Kidney capillary endothelial cell (primary cell): ENCODE measurements at regions not wholly inside any gene's neighbourhood (a gene's known extent, or its start where the extent isn't known, plus 50 kb on each side); places are given as distances from the start of the nearest gene placed in this dataset.
"Not testable (repeated sequence)": the region's sequence is repeated elsewhere in the genome, so short reads cannot be mapped to it uniquely, and the experiment has no call there.

Source experiments
- DNase-seq: peaks from one replicate; pipeline ENCODE4 v3.0.0-alpha.2; 2018; ENCODE audit warnings: low spot score

DNA sequence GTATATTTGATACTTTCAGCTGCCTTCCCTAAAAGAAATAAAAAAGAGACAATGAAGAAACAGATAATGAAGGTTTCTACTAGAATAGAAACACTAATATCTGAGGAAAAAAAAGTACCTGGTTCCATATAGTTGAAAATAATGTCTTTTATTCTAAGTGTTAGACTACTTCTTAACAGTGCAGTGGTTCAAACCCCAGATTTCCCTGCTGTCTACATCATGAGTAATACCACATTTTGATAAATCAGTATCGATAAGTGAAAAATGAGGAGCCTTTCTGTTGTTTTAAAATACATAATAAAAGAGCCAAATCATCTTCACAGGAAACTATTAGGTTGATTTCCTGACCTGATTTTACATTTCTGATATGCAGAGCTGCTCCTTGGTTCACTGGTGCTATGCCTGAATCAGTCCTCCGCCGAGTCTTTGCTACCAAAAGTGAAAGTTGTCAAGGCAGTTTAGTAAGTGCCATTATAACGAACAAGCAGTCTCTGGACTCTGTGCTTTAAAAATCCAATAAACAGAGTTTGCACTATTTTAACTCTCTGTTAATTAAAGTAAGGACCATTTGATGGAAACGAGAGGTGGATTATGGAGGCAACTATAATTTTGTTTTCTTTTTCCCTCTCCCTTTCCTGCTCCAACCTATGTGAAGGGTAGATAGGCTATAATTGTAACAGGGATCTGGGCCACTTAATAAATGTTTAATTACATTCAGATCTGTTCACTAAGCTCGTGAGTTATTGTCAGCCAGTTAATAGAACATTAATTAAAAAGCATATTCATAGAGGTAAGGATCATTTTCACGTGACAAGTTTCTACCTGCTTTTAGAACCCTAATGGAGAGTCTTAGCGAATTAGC is 724.5 kb upstream of the RAG2 start:
- DNase-seq, result no peak

DNA sequence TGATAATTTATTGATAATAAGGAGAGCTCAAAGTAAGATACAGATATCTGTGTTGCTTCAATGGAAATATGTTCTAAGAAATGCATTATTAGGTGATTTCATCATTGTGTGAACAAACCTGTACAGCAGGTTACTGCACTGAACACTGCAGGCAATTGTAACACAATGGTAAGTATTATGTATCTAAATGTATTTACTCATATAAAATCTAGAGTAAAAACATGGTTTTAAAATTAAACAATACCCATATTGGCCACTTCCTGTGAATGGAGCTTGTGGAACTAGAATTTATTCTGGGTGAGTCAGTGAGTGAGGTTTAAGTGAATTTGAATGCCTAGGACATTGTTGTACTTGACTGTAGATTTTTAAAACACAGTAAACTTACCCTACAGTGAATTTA is 722.9 kb upstream of the RAG2 start:
- DNase-seq, result no peak

DNA sequence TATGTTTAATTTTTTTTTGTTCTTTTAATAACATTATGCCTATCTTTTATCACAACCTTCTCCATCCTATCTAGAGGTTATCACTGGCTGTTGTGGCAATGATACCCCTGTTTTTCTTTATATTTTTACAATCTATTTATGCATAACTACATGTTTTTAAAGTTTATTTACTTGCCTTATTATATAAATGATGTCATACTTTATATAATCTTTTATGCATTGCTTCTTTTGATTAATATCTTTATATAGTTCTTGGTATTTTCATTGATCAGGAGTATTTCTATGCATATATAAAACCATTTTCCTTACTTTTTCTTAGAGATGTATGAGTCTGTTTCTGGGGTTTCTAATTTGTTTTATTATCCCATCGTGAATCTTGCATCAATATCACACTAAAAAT is 719.8 kb upstream of the RAG2 start:
- DNase-seq, result no peak

DNA sequence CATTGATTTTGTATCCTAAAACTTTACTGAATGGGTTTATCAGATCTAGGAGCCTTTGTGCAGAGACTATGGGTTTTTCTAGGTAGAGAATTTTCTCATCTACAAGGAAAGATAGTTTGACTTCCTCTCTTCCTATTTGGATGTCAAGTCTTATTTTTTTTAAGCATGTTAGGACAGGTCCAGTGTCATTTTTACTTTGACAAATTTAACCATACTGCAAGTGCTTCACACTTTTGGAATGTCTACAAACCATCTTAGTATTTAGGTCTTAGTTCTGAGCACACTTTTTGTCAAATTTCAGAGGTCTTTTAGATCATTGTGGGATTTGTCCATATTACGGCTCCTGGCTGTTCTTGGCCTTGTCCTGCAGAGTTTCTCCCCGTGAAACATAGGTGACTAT is 715.2 kb upstream of the RAG2 start:
- DNase-seq, result no peak

DNA sequence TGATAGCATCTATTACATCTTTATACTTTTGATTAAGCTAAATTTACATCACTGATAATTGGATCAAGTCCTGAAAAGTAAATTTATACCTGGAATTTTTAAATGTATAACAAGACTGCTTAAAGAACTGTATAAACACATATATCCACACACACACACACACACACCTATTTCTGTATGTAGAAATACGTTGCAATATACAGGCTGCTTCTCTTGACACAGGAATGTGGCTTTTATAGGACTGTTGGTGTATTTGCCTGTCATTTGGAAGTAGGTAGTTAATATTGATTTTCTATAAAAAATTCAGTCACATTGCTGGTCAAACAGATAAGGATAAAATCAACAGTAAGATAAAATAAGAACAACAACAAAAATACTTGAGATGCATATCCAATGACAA is 708.5 kb upstream of the RAG2 start:
- no peak for DNase-seq

DNA sequence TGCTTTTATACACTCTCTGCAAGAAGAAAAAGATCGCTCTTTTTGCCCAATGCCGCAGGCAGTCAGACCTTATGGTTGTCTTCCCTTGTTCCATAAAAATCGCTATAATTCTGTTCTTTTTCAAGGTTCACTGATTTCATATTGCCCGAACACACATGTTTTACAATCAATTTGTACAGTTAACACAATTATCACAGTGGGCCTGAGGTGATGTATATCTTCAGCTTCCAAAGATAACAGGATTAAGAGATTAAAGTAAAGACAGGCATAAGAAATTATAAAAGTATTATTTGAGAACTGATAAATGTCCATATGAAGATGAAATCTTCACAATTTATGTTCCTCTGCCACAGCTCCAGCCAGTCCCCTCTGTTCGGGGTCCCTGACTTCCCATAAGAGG is 703.4 kb upstream of the RAG2 start:
- not testable (repeated sequence) for DNase-seq

DNA sequence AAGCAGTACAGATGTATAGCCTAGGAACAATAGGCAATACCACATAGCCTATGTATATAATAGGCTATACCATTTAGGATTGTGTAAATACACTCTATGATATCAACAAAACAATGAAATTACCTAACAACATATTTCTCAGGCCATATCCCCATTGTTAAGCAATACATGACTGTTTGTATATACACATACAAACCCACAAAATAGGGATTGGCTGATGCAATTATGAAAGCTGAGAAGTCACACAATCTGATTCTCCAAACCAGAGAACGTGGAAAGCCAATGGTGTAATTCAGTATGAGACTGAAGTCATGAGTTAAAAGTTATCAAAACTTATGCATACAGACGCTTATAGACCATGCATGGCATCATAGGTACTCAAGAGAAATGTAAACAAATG is 700.1 kb upstream of the RAG2 start:
- no peak for DNase-seq

DNA sequence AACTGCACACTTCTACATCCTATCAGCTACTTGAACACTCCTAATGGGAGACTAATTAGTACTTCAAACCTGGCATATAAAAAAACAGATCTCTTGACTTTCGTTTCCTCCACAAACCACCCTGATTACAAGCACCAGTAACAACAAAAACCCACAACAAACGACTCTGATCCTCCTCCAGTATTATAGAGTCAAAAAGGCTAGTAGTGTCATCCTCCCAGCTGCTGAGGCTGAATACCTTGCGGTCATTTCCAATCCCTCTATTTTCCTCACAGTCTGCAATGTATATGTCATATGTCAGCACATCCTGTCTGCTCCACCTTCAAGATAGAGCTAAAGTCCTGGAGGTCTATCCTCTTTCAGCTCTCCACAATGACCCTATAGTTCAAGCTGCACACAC is 688.9 kb upstream of the RAG2 start:
- DNase-seq, result no peak

DNA sequence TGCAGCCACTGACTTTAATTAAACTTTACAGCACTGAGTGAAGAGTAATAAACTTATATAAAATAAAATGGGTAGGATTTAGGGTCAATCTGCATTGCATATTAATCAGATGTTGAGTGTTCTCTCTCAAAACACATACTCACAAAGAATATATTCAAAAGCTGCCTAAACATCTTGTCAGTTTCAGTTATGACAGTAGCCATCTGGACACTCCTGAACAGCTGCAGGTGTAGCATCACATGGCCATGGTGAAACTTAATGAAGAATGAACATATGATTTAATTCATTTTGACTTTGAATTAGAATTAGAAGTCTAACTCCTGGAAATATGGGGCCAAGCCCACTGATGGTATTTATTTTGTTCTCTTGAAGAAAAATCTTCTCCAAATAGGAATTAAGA is 684.3 kb upstream of the RAG2 start:
- no peak for DNase-seq

DNA sequence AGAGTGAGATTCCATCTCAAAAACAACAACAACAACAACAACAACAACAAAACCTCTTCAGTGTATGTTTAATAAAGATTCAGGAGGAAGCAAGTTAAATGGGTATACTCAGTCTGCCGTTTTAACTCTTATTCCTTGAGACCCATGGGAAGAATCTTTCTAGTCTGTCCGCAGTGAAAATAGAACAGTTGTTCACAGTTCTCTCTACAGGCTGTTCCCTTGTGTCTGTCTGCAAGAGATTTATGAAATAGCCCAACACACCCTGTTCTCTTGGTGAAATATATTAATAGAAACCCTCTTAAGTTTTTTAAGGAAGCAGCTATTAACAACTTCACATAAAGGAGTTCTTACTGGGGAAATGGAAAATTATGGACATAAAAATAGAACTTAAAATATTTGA is 682.2 kb upstream of the RAG2 start:
- no peak for DNase-seq

DNA sequence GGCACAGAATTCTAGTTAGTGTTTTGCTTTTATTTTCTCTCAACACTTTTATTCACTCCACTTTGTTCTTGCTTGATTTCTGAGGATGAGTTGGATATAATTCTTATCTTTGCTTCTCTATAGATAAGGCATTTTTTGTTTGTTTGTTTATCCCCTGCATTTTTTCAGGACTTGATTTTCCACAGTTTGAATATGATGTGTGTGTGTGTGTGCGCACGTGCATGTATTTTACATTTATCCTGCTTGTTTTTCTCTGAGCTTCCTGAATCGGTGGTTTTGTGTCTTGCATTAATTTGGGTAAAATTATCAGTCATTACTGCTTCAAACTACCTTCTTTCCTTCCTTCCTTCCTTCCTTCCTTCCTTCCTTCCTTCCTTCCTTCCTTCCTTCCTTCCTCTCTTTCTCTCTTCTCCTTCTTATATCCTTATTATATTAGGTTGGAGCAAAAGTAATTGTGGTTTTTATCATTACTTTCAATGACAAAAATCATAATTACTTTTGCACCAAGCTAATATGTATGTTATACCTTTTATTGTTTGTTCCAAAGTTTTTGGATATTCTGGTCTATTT is 679.9 kb upstream of the RAG2 start:
- DNase-seq, result no peak

DNA sequence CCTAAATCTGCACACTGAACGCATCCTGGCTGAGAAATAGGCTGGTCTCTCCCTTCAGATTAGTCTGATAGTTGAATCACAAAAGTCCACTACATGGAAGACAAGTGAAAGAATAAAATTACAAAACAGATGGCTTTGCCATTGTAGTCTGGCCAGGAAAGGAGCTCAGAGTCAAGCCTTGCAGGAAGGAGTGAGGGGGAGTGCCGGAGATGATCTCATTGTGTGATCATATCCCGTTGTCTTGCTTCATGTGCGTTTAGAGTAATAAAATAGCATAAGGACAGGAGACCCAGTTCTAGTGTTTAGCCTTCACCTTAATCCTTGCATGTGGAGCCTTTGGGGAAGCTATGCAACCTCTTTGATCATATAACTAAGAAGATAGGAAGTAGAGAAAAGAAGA is 666.7 kb upstream of the RAG2 start:
- peak; percentile 21 for DNase-seq

DNA sequence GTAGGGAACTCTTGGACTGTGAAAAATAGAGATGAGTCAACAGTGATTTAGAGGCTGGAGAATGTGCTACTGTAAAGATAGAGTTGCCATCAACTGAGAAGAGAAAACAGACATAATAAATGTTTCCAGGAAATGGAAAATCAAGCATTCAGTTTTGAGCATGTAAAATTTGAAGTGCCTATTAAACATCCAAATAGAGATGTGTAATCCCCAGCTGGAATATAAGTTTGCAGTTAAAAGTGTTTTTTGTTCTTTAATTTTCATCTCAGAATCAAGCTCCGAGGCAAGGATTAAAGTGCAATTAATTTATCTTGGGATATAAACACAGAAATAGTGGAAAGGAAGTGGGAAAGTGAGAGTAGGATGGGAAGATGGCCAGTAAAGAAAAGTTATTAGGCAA is 666.0 kb upstream of the RAG2 start:
- DNase-seq, result no peak

DNA sequence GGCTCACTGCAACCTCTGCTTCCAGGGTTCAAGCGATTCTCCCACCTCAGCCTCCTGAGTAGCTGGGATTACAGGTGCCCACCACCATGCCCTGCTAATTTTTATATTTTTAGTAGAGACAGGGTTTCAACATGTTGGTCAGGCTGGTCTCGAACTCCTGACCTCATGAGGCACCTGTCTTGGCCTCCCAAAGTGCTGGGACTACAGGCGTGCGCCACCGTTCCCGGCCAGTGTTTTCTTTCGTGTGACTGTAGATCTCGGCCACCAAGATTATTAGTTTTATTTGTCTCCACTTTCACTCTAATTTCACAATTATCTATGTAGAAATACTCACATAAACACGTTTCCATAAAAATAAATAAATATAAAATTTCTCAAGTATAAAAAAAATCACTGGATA is 665.4 kb upstream of the RAG2 start:
- DNase-seq, result not testable (repeated sequence)

DNA sequence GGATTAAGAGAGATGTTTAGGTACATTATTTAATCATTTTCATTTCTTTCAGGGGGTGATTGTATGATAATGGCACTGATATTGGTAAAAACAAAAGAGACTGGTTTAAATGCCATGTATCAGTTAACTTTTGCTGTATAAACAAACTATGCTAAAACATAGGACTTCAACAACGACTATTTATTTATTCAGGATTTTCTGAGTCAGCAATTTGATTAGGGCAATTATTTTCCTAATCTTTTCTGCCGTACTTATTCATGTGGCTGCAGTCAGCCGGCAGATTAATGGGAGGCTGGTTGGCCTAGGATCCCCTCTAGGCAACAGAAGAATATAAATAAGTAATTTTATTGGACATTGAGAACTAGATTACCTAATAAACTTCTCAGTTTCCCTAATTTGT is 661.7 kb upstream of the RAG2 start:
- DNase-seq, result no peak

DNA sequence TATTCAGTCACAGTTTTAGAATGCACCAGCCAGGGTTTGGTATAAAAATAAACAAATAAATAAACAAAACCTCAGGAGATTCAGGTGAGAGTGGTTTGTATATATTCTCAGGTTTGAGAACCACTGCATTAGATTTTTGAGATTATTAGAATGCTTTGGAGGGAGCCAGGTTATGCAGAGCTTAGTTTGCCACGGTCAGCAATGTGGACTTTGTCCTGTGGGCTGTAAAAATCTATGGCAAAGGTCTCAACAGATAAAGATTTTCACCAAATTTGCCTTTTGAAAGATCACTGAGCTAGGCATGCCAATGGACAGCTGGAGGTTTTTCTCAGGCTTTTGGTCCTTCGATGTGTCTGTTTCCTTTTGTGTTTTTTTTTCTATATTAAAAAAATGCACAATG is 650.1 kb upstream of the RAG2 start:
- no peak for DNase-seq

DNA sequence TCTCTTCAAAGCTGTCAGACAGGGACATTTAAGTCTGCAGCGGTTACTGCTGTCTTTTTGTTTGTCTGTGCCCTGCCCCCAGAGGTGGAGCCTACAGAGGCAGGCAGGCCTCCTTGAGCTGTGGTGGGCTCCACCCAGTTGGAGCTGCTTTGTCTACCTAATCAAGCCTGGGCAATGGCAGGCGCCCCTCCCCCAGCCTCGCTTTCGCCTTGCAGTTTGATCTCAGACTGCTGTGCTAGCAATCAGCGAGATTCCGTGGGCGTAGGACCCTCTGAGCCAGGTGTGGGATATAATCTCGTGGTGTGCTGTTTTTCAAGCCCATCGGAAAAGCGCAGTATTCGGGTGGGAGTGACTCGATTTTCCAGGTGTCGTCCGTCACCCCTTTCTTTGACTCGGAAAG is 648.1 kb upstream of the RAG2 start:
- DNase-seq, result not testable (repeated sequence)

DNA sequence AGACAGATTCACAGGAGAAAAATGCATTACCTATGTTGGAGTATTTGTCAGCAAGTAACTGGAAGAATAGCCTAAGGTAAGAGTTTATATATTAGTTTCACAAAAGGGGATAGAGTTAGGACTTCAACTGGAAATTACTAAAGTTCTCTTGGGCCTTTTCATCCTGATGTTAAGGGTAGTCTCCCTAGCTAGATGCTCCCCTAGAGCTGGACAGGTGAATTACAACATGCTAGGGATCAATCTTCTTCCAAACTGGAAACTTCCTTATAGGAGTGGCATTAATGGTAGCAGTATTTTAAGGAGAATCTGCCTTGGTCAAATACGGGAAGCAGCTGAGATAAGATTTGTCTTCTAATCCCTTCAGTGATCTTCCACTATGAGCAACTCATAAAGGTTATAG is 632.8 kb upstream of the RAG2 start:
- no peak for DNase-seq

DNA sequence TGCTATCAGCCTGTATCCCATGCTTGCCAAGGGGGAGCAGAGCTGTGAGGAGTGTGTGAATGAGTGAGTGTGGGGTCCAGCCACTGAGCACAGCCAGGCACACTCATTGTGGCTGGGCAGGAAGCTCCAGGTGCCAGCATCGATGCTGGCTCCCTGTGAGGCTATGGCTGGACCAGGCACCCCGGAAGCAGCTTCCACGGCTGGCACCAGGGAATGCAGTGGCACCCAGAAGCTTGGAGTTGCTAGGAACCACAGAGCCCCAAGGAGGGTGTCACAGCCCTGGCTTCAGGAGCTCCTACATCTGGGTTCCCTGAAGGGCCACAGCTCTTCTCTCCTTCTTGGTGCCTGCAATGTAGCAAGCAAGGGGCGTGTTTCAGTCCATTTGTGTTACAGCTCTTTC is 625.9 kb upstream of the RAG2 start:
- no peak for DNase-seq

DNA sequence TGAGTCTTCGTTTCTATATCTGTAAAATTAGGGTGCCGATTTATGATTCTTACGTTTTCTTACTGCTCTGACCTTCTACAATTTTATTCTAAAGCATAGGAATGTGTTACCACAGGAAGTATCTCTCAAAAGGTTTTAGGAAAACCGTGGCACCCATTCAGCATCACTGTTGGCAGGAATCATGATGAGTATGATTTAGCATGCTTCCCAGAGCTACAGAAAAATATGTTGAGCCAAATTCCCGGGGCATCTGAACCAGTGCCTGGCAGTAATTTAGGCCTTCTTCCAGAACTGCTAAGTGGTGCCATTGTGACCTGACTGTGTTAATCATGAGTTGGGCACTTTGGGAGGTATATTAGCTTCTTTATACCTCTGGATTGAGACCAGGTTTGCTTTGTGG is 605.0 kb upstream of the RAG2 start:
- DNase-seq, result no peak

DNA sequence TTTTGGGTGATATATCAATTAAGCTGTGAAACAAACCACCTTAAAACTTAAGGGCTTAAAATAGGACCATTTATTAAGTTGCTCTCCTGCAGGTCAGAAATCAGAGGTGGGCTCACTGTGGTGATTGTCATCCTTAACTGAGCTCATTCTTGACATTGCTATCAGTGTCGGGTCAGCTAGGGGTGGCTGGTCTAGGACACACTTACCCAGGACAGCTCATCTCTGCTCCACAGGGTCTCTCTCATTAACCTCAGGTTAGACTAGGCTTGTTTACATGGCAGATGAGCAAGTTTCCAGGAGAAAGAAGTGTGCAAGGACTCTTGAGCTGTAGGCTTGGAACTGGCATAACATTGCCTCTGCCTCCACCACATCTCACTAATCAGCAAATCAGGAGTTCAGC is 601.0 kb upstream of the RAG2 start:
- DNase-seq, result no peak

DNA sequence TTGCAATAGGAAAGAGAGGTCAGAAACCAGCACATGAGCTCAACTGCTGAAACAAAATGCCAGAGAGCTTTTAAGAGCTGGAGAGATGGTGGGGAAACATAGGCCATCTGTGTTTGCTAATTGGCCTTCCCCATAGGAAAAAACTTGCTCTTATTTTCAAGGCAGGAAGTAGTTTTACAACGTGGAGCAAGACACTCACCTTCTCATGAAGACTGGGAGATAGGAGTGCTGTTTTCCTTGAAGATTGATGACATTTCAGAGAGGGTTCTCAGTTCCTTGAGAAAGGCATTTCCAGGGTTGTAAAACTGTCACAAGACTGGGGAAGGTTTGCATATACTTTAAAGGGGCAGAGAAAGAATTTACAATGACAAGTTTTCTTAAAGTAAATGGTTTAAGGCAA is 586.3 kb upstream of the RAG2 start:
- no peak for DNase-seq

DNA sequence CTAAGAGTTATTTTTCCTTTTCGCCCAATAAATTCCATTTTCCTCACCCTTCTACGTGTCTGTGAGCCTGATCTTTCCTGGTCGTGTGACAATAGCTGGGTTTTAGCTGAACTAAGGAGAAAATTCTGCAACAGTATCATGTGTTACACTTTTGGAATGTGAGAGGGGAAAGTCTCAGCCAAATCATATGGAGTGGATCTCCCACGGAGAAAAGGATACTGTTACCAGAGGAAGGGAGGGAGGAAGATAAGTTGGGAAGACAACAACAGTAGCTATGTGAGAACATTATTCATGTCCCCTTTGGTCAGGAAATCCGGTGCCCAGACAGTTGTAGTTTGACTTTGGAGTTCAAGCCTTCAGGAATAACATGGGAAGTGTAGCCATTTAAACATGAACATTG is 584.0 kb upstream of the RAG2 start:
- DNase-seq, result no peak

DNA sequence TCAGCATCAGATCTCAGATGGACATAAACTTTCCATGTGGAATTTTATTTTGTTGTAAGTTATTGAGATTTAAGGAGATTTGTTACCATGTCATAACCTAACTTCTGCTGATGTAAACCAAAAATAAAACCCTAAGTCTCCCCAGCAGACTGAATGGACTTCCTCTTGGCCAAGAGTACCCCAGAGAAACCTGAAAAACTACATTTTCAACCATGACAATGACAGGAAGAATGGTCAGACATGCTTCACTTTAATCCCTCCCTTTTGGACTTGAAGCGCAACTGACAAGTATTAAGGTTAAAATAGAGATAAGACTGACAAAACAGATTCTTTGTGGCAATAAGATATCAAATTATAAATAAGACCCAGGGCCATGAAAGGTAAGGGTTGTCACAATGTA is 579.7 kb upstream of the RAG2 start:
- DNase-seq, result no peak
